CD14-positive monocyte (primary cell): ENCODE measurements at regions not wholly inside any gene's neighbourhood (a gene's known extent, or its start where the extent isn't known, plus 50 kb on each side); places are given as distances from the start of the nearest gene placed in this dataset.

Experiments
- DNase-seq, 3 donors: peaks; one replicate each; pipeline ENCODE4 v3.0.0-alpha.2; 2011 to 2022
- H2AFZ ChIP-seq: 2 replicates; pipeline ENCODE4 v1.6.0; 2012; ENCODE audit warnings: mild to moderate bottlenecking, low read depth, low read length, inconsistent platforms; ENCODE audit not compliant: insufficient read depth, poor library complexity, severe bottlenecking
- H3K27ac ChIP-seq, 2 donors: 1 replicate in 1 of 2; 2 replicates in 1 of 2; pipeline ENCODE4 v1.5.1; 2012 to 2013; ENCODE audit warnings: low read length in 2 of 2, control low read depth in 1 of 2, inconsistent platforms in 1 of 2, low read depth in 1 of 2, mild to moderate bottlenecking in 1 of 2
- H3K27me3 ChIP-seq, 2 donors: one replicate each; pipeline versions ENCODE4 v1.6.0 to v1.6.1; 2011 to 2013; ENCODE audit warnings: low read length in 2 of 2; ENCODE audit not compliant: control insufficient read depth in 2 of 2, insufficient read depth in 2 of 2
- H3K36me3 ChIP-seq, 2 donors: replicated peaks in 1 of 2; 1 replicate in 1 of 2; 2 replicates in 1 of 2; pipeline versions ENCODE4 v1.5.1 to v1.6.1; 2012 to 2013; ENCODE audit warnings: low read length in 2 of 2, control low read depth in 1 of 2, inconsistent platforms in 1 of 2, mild to moderate bottlenecking in 1 of 2; ENCODE audit not compliant: insufficient read depth in 2 of 2, control insufficient read depth in 1 of 2
- H3K4me1 ChIP-seq, 2 donors: 1 replicate in 1 of 2; 2 replicates in 1 of 2; pipeline versions ENCODE4 v1.5.1 to v1.6.1; 2012 to 2013; ENCODE audit warnings: low read length in 2 of 2, control low read depth in 1 of 2, inconsistent platforms in 1 of 2, mild to moderate bottlenecking in 1 of 2, moderate library complexity in 1 of 2; ENCODE audit not compliant: insufficient read depth in 2 of 2, control insufficient read depth in 1 of 2
- H3K4me2 ChIP-seq: replicated peaks from 2 replicates; pipeline ENCODE3; 2012; ENCODE audit warnings: low read length, moderate library complexity, mild to moderate bottlenecking; ENCODE audit not compliant: poor library complexity, severe bottlenecking; ENCODE audit errors: extremely low read depth
- H3K4me3 ChIP-seq, 3 experiments: fragments of 200-600 bp in 1 of 3; sonication (generic) in 1 of 3; replicated peaks in 1 of 3; 1 replicate in 2 of 3; 2 replicates in 1 of 3; pipeline ENCODE4 v1.5.1; 2011 to 2013; ENCODE audit warnings: low read length in 3 of 3, mild to moderate bottlenecking in 3 of 3, control low read depth in 2 of 3, low read depth in 2 of 3, inconsistent platforms in 1 of 3, moderate library complexity in 1 of 3
- H3K79me2 ChIP-seq: 2 replicates; pipeline ENCODE4 v1.6.0; 2012; ENCODE audit warnings: mild to moderate bottlenecking, control low read depth, inconsistent platforms, low read length, moderate library complexity; ENCODE audit not compliant: insufficient read depth
- H3K9ac ChIP-seq: 2 replicates; pipeline ENCODE4 v1.6.0; 2017; ENCODE audit warnings: low read length, mild to moderate bottlenecking; ENCODE audit not compliant: insufficient read depth, poor library complexity, severe bottlenecking
- H3K9me3 ChIP-seq, 2 donors: replicated peaks in 1 of 2; 1 replicate in 1 of 2; 2 replicates in 1 of 2; pipeline versions ENCODE4 v1.5.1 to v1.6.1; 2012 to 2013; ENCODE audit warnings: low read length in 2 of 2, control low read depth in 1 of 2; ENCODE audit not compliant: control insufficient read depth in 1 of 2, insufficient read depth in 1 of 2
- H4K20me1 ChIP-seq: 2 replicates; pipeline ENCODE4 v1.6.0; 2012; ENCODE audit warnings: mild to moderate bottlenecking, low read length, control low read depth, moderate library complexity; ENCODE audit not compliant: insufficient read depth
- H3K27ac Mint-ChIP-seq, 7 donors: one replicate each; pipeline ENCODE4 v1.8.0; 2020; ENCODE audit warnings: mild to moderate bottlenecking in 7 of 7, mixed read lengths in 7 of 7, moderate library complexity in 6 of 7, inconsistent platforms in 2 of 7
- H3K27me3 Mint-ChIP-seq, 3 donors: one replicate each; pipeline ENCODE4 v1.8.0; 2021 to 2022; ENCODE audit warnings: low read depth in 3 of 3, mild to moderate bottlenecking in 3 of 3, mixed read lengths in 3 of 3, moderate library complexity in 3 of 3, inconsistent platforms in 1 of 3
- H3K36me3 Mint-ChIP-seq, 2 donors: one replicate each; pipeline ENCODE4 v1.8.0; 2020; ENCODE audit warnings: mixed read lengths in 2 of 2, inconsistent platforms in 1 of 2, mild to moderate bottlenecking in 1 of 2
- H3K4me1 Mint-ChIP-seq: one replicate; pipeline ENCODE4 v1.8.0; 2020; ENCODE audit warnings: mild to moderate bottlenecking, mixed read lengths
- H3K4me3 Mint-ChIP-seq, 2 donors: one replicate each; pipeline ENCODE4 v1.8.0; 2020; ENCODE audit warnings: mild to moderate bottlenecking in 2 of 2, mixed read lengths in 2 of 2, moderate library complexity in 1 of 2
- H3K9me3 Mint-ChIP-seq, 7 donors: one replicate each; pipeline ENCODE4 v1.8.0; 2020 to 2022; ENCODE audit warnings: mixed read lengths in 7 of 7, mild to moderate bottlenecking in 6 of 7, moderate library complexity in 6 of 7, inconsistent platforms in 2 of 7
- WGBS: methylation state at CpG from one replicate; pipeline ENCODE4 v1.1.5; 2013; ENCODE audit warnings: missing lambda C conversion rate; ENCODE audit not compliant: insufficient coverage; 5-methylcytosine and 5-hydroxymethylcytosine counted together
- intact Hi-C, 2 donors: fragments of 100-400 bp; cut with micrococcal nuclease; formaldehyde crosslinking; loops; one replicate each; pipeline versions ENCODE4 v1.15.0 to v1.15.1; 2023
- TF ChIP-seq, protein P1 (sequence below): fragments of 200-600 bp; IDR thresholded peaks from one replicate; pipeline ENCODE4 v1.8.0; 2022; ENCODE audit warnings: antibody characterized with exemption, mild to moderate bottlenecking

- no peaks in the 10 kb centered on the region for H3K4me1 ChIP-seq
- H3K27ac ChIP-seq: no peak overlapping the region
- no peak overlapping the region for H3K4me3 ChIP-seq
- no peak overlapping the region for H3K4me2 ChIP-seq
- TF ChIP-seq, protein P1, sequence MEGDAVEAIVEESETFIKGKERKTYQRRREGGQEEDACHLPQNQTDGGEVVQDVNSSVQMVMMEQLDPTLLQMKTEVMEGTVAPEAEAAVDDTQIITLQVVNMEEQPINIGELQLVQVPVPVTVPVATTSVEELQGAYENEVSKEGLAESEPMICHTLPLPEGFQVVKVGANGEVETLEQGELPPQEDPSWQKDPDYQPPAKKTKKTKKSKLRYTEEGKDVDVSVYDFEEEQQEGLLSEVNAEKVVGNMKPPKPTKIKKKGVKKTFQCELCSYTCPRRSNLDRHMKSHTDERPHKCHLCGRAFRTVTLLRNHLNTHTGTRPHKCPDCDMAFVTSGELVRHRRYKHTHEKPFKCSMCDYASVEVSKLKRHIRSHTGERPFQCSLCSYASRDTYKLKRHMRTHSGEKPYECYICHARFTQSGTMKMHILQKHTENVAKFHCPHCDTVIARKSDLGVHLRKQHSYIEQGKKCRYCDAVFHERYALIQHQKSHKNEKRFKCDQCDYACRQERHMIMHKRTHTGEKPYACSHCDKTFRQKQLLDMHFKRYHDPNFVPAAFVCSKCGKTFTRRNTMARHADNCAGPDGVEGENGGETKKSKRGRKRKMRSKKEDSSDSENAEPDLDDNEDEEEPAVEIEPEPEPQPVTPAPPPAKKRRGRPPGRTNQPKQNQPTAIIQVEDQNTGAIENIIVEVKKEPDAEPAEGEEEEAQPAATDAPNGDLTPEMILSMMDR: no peak
- no peak overlapping the region for H2AFZ ChIP-seq
- intact Hi-C loops: no loop called here
- Mint-ChIP-seq H3K9me3 (peaks cover 0 to 6% (median 2%) of the 10 kb centered on the region in 7 donors), H3K36me3 (no peaks in the 10 kb centered on the region), H3K27ac (no peak overlapping the region), H3K4me1 (no peaks in the 10 kb centered on the region), H3K4me3 (no peak overlapping the region), H3K27me3 (peaks cover 0 to 2% (median 0%) of the 10 kb centered on the region in 3 donors)
- 0% methylated on average over 1 of the region's 4 CpGs for WGBS
- H3K9ac ChIP-seq: no peak overlapping the region
- DNase-seq: no peak
- no peaks in the 10 kb centered on the region for H3K27me3 ChIP-seq
- no peaks in the 10 kb centered on the region for H3K79me2 ChIP-seq
- no peaks in the 10 kb centered on the region for H3K9me3 ChIP-seq
- H3K36me3 ChIP-seq: no peaks in the 10 kb centered on the region
- no peaks in the 10 kb centered on the region for H4K20me1 ChIP-seq
These were observed 286.4 kb downstream of the NXPE2 start for GRCh38 chr11:114964676-114965214.

DNA sequence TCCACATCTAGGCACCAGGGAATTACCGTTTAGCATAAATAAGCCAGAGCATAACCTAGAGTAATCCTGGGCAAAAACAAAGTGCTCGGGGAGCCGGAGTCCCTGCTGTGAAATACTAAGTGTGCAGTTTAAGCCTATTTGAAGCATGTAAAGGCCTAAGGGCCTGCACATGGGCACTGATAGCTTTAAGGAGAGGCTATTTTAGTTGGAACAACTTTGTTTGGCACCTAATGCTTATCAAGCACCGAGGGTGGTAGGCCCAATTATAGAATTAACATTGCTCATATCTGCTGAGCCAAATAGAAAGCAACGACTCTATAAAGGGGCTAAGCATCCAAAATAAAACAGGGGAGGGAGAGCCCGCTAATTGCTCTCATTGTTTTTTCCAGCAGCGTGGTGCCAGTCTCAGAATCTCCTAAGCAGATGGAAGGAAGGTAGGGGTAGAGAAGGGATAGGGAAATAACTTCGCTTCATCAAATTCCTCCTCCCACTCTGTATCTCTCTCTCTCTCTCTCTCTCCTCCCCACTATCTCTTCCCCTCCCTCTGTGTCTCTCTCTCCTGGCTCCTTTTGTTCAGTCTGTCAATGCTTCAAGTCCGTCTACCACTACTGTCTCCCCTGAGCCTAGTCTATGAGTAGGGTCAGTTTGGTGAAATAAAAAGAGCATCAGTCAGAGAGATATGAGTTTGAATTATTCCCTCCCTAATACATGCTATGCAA is 292.8 kb downstream of the NXPE2 start:
- H4K20me1 ChIP-seq: no peaks in the 10 kb centered on the region
- 90% methylated on average over 4 of the region's 9 CpGs for WGBS
- no peaks in the 10 kb centered on the region for H3K36me3 ChIP-seq
- Mint-ChIP-seq H3K4me3 (no peak overlapping the region), H3K27ac (no peak overlapping the region), H3K9me3 (peaks cover 0 to 4% (median 0%) of the 10 kb centered on the region in 7 donors), H3K36me3 (no peaks in the 10 kb centered on the region), H3K27me3 (peaks cover 0 to 2% (median 0%) of the 10 kb centered on the region in 3 donors), H3K4me1 (no peaks in the 10 kb centered on the region)
- H3K27ac ChIP-seq: no peak overlapping the region
- no peak for DNase-seq
- H3K27me3 ChIP-seq: no peaks in the 10 kb centered on the region
- intact Hi-C loops: no loop called here
- no peaks in the 10 kb centered on the region for H3K9me3 ChIP-seq
- no peaks in the 10 kb centered on the region for H3K4me1 ChIP-seq
- H3K4me2 ChIP-seq: no peak overlapping the region
- no peaks in the 10 kb centered on the region for H3K79me2 ChIP-seq
- H3K9ac ChIP-seq: no peak overlapping the region
- H2AFZ ChIP-seq: no peak overlapping the region
- TF ChIP-seq, protein P1: no peak
- no peak overlapping the region for H3K4me3 ChIP-seq
